NCI-H446 (cell line): ENCODE measurements at regions not wholly inside any gene's neighbourhood (a gene's known extent, or its start where the extent isn't known, plus 50 kb on each side); places are given as distances from the start of the nearest gene placed in this dataset.
A peak's percentile ranks its signal among the peaks of the same experiment; 100 is the strongest.
"Not testable (repeated sequence)": the region's sequence is repeated elsewhere in the genome, so short reads cannot be mapped to it uniquely, and the experiment has no call there.

Experiments used
- DNase-seq, 2 experiments: peaks; one replicate each; lab custom pipeline; 2025; lab: John Stamatoyannopoulos, UW

DNA sequence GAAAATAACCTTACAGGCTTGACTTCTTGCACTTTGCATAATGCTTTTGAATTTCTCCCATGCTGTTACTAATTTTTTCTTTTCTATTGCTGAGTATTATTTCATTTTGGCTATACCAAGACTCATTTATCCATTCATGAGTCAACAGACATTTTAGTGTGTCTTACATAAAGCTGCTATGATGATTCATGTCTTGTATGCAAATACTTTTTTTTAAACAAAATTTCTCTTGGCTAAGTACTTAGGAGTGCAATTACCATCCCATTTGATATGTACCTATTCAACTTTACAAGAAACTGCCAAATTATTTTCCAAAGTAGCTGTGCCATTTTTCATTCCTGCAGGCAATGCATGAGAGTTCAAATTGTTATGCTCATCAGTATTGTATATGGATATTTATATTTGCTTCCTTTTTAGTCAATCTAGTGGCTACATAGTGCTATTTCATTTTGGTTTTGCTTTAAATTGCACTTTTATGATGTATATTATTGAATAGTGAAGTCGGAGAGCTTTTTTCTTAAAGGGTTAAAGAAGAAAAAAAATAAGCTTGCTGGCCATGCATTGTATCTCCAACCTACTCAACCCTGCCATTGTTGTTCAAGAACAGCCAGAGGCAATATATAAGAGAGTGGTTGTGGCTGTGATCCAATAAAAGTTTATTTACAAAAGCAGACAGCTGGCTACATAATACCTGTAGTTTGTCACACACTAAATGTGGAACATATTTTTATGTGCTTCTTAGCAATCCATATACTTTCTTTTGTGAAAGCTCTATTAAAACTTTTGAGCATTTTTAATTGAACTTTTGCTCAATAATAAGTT is 862.8 kb downstream of the KCNT2 start:
- DNase-seq = no peak

DNA sequence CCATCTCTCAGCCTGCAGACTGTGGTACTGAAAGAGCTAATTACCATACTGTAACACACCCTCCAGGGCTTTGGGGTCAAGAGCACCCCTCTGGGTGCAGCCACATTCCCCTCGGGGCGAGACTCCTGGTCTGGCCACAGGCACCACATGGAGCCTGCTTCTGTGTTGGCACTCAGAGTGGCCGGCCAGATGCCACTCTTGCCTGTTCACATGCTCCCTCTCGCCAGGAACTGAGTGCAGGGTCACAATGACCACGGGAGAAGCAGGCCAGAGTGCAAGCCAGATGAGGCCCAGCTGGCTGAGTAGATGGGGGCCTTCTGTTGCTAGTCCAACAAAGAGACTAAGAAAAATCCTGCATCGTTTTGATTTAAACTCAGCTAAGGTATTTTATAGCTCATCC is 864.0 kb downstream of the KCNT2 start:
- no peak for DNase-seq

DNA sequence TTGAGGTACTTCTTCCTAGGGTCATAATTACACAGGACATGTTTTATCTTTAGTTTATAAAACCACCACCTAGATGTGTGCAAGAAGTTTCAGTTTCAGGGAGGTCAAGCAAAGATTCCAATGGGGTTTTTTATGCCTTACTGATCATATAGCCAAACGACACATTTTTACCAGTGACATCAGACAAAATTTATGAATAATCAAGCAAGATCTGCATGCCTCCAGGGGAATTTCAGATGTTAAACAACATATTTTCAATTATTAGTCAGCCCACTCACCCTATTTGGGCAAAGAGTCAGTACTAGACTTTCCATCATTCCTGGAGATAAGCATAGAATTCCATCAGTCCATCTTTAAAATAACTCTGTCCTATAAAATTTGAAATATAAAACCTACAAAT is 867.4 kb downstream of the KCNT2 start:
- DNase-seq = no peak

DNA sequence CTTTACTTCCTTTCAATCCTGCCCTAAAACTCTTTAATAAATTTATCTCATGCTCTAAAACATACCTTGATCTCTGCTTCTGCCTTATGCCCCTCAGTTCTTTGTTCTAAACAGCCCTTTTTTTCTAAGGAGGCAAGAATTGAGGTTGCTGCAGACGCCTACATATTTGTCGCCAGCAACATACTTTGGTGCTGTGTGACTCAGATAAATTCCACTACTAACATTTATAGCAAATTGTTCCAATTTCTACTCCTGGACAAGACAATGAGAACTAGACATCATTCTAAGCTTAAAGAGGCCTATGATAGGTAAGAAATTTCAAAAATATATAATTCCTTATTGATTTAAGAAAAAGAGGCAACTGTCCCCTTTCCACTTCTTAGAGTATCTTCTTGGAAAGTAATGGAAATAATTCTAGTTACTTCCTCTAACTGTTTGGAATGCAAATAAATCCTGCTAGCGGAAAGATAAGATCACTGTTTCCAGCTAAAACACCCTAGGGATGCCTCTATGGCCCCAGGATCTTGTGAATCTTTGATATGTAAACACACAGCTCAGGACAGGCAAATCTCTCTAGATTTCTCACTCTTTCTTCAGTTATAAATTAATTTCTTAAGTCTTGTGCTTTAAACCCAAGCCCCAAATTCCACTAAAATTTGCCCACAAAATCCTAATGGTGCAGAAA is 869.1 kb downstream of the KCNT2 start:
- no peak for DNase-seq

DNA sequence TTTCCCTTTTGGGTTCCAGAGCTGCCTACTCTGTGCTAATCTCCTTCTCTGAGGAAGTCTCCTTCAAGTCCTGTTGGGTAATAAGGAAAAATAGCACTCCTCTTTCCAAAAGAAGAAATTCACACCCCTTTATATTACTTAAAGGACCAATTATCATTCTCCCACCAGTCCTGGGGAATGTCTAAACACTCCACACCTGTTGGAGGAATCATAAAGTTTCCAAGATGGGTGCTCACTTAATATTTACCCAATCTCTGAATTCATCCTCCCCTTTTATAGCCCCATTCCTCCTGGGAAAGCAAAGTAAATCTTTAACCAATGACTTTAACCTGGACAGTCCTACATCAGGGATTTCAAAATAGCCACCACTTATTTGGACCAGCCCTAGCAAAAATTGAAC is 873.1 kb downstream of the KCNT2 start:
- DNase-seq = no peak

DNA sequence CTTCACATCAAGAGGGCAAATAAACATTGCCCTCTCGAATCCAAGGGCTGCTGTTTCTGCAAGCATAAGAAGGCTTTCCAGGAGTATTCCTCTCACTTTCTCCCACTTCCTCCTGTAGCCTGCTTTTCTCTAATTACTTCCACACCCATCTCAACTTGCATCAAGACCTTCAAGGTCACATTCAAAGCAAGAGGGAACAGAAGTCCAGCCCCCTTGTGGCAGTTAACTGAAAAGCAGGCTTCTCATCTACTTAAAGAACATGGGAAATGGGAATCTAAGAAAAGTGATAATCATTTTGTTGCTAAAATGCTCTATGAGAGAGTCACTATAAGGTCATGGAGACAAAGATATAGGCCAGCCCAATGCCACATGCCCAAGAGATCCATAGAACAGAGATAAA is 874.4 kb downstream of the KCNT2 start:
- DNase-seq = no peak

DNA sequence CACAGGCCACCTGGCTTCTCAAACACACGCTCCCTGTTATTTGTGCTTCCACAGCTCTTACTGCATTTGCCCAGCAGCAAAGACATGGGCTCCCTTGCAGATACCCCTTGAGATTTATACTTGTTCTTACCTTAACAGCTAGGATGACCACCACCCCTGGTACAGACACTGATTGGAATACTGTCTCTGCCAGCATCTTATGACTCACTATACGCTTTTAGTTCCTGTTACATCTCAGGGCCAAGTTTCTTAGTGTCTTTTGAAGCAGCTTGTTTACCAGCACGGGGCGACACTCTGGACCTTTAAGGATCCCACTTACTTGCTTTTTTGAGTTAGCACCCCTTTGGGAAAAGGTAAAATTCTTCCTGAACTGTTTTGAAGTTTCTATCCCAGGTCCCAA is 874.8 kb downstream of the KCNT2 start:
- DNase-seq = no peak

DNA sequence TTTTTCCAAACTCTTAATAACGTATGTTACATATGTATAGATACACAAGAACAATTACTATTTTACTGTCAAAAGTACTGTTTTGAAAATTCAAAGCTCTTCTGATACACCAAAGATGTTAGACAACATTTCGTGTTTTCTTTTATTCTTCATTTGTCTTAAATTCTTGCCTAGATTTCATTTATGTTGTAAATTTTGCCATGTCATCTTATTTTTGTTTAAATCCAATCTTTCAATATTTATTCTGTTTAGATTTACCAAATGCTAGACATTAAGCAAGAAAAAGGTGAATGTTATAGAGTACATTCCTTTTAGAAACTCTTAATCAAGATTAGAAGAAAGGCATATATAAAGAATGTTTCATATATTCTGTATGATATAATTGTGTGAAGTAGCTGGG is 876.9 kb downstream of the KCNT2 start:
- DNase-seq = no peak

DNA sequence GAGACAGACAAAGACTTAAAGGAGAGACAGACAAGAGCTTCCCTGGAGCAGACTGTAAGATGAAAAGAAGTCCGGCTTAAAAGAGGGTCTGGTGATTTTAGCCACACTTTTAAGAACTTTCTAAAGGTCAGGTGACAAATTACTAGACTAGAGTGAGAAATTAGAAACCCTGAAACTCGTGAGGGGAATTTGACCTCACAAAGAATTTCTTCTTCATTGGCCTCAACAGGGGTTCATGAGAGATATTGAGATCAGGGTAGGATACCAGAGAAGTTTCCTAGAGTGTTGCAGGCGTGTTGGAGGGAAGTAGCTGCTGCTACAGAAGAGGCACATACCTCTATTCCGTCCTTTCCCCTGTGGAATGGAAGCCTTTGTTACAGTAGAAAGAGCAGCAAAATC is 884.4 kb downstream of the KCNT2 start:
- DNase-seq = no peak

DNA sequence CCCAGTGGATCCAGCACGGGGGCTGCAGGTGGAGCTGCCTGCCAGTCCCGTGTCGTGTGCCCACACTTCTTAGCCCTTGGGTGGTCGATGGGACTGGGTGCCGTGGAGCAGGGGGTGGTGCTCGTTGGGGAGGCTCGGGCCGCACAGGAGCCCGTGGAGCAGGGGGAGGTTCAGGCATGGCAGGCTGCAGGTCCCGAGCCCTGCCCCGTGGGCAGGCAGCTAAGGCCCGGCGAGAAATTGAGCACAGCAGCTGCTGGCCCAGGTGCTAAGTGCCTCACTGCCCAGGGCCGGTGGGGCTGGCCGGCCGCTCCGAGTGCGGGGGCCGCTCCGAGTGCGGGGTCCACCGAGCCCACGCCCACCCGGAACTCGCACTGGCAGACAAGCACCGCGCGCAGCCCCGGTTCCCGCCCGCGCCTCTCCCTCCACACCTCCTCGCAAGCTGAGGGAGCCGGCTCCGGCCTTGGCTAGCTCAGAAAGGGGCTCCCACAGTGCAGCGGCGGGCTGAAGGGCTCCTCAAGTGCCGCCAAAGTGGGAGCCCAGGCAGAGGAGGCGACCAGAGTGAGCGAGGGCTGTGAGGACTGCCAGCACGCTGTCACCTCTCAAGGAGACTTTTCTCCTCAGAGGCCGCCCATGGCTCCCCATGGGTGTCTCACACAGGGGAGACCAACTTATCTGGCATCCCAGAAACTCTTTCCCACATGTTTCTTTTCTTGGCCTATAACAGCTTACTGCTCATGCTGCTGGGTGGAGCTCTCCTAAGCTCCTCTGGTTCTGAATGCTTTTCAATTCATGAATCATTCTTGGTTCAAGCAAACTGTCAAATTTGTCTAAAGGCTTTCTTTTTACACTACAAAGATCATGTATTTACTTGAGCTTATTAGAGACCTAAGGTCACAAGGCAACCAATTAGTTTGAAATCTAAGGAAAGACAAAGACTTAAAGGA is 885.1 kb downstream of the KCNT2 start:
- not testable (repeated sequence) for DNase-seq

DNA sequence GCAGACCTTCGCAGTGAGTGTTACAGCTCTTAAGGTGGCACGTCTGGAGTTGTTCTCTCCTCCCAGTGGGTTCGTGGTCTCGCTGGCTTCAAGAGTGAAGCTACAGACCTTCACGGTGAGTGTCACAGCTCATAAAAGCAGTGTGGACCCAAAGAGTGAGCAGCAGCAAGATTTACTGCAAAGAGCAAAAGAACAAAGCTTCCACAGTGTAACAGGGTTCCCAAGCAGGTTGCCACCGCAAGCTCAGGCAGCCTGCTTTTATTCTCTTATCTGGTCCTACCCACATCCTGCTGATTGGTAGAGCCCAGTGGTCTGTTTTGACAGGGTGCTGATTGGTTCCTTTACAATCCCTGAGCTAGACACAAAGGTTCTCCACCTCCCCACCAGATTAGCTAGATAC is 886.1 kb downstream of the KCNT2 start:
- not testable (repeated sequence) for DNase-seq

DNA sequence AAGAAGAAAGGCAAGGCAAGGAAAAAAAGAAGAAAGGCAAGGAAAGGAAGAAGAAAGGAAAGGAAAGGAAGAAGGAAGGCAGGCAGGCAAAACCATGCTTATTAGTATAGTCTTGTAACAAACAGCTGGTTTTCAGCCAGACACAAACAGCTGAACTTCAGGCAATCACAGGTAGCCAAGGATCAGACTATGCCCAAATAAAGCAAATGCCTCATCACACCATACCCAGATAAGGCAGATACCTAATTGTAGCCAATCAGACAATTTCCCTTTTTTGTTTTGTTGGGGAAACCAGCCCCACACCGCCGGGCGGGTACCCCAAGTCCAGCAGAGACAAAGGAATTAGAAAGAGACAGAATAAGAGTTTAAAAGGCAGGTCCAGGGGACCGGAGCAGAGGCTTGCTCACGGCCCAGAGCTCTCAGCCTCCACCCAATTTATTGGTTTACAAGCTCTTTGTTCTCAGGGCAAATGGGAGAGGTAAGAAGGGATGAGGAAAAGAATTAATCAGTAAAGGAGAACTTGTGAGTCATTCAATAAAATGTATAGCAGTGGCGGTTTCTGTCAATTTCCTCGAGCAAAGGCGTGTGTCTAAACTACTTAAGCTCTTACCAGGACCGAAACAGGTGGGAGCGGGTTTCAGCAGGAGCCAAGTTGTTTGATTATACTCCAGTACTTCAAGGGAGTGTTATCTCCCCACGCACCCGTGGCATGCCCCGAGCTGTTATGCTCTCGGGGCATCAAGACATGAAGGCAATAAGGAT is 886.8 kb downstream of the KCNT2 start:
- no peak for DNase-seq

DNA sequence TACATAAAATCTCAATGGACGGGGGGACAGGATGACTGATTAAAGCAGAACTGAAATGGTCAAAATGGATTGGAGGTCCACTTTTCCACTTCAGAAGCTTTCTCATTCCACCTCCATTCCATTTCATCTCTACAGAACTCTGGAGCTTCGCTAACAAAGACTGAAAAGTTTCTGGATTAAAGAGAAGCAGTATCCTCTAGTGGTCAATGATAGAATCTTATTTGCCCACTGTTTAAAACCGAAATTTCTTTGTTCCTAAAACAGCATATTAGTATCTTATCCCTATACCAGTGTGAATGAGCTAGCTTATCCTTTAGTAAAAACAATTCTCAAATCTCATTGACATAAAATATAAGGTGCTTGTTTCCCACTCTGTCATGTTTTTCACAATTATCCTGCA is 890.6 kb downstream of the KCNT2 start:
- DNase-seq = peak in 1 of 2 experiments; percentile 57

DNA sequence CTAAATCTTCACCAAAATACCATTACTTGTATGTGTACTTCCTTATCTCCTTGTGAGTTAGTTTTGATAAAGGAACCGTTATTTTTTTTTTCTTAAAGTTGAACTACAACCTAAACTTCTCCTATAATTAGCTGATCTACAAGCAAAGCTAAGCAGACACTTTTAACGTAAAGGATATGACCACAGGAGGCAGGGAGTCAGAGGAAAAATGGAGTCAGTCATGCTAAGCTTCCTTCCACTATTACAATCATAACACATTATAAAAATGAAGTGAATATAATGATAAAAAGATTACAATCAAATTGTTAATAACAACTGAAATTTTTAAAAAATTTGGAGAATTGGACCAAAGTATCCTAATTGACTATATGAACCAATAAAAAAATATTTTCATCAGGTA is 892.6 kb downstream of the KCNT2 start:
- no peak for DNase-seq

DNA sequence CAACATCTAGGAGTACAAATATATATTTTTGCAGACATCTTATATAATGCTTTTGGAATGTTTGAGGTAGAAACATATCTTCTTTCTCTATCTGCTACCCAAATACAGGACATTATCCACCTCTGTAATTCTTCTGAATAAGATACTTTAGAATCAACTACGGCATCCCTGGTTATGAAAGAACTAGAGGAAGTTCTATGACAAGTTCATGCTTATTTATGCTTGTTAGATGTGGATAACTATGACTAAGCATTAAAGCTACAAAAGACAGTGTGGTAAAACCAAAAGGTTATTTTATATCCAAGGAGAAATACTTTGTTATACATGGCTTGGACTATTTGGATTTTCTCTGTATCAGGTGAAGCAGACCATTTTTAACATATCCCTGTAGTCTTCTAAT is 894.0 kb downstream of the KCNT2 start:
- DNase-seq = no peak

DNA sequence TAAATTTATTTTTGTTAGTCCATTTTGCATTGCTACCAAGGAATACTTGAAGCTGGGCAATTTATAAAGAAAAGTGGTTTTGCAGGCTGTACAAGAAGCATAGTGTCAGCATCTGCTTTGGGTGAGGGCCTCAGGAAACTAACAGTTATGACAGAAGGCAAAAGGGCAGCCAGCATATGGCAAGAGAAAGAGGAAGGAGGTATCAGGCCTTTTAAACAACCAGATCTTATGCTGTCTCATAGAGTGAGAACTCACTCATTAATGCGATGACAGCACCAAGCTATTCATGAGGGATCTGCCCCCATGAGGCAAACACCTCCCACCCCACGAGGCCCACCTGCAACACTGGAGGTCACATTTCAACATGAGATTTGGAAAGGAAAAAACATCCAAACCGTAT is 898.4 kb downstream of the KCNT2 start:
- no peak for DNase-seq

DNA sequence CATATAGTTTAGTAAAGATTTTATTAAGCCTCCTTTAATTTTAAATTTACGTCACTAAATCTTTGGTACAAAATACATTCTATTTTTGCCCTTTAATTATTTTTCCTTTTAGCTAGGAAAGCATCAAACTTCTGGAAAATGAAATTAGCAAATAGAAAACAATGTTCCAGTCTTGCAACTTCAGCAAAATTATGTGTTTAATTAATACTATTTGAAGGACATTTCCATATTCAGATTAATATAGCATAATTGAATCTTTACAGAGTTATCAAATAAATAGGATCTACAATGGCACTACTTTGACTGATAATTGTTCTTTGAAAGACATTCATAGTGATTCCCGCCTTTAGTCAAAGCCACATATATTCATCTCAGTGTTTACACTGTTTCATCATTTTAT is 904.2 kb downstream of the KCNT2 start:
- no peak for DNase-seq

DNA sequence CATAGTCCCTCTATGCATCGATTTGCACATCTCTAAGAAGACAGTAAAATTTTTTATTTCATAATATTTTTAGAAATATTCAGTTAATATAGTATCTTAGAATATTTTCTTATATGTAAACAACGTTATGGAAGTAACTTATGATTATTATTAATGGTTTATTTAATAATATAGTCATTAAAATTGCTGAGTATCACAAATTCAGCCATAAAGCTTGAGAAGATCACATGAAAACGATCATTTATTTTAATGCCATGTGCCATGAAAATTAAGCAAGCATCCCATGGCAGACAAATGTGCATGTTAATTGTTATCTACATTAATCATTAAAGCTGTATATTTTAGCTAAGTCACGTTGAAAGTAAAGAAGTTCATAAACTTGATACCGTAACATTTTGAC is 907.1 kb downstream of the KCNT2 start:
- DNase-seq = no peak

DNA sequence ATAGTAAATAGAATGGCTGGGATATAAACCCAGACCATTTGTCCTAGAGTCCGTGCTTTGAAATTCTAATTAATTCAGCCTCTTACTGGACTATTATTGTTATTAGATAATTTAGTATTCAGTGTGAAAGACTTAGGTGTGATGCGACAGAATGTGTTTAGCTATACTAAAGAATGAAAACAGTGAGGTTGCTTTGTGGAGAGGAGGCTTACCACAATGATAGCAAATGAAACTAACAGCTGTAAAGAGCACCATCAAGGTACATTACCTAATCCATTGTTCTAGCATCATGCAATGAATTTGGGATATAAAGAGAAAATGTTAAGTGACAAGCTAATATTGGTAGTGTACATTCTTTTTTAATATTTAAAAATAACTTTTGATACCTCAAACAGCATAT is 911.1 kb downstream of the KCNT2 start:
- DNase-seq = no peak

DNA sequence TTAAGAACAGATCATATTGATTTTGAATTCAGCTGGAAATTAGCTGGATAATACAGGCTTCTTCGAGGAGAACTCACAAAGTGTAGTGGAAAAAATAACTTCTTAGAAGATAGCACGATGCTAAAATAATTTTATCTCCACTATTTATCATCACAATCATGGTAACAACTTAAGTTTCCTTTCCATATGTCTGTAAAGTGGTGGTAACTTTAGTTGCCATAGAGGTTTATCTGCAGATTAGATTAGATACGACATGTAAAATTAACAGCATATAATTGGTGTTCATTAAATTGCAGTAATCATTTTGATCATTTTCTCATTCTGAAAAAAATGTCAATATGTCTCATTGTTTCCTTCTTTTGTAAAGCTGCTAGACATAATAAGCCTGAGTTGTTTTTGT is 921.5 kb downstream of the KCNT2 start:
- no peak for DNase-seq

DNA sequence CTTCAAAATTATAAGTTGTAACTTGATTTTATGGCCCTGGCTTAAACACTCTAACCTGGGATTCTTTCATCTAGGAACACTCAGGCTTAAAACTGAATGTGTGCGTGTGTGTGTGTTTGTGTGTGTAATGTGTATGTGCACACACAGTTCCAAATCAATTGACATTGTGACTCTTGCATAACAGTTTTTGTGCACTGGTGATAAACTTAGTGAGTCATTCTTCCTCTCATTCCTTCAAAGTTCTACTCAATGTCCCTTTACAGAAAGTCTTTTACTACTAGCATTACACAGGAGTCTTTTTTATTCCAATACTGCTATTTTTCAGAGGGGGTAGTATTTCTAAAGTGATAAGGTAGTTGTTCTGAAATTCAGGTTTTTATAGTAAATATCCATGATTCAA is 943.6 kb downstream of the KCNT2 start:
- DNase-seq = no peak
